ENCODE measurements at regions not wholly inside any gene's neighbourhood (a gene's known extent, or its start where the extent isn't known, plus 50 kb on each side); places are given as distances from the start of the nearest gene placed in this dataset.

- H3K27ac ChIP-seq, result no peak overlapping the region
- TF ChIP-seq CTCF (conservative IDR thresholded peaks at IDR 0.05), result no peak
- no peak for TF ChIP-seq ZFX (IDR thresholded peaks at IDR 0.05)
Measured at GRCh38 chr2:4539121-4539520, 835.7 kb downstream of the DCDC2C start.

GRCh38 chr2:4549666-4550210 is 846.4 kb downstream of the DCDC2C start:
- H3K27ac ChIP-seq, result no peak overlapping the region
- TF ChIP-seq CTCF (conservative IDR thresholded peaks at IDR 0.05) (no peak), ZFX (IDR thresholded peaks at IDR 0.05) (no peak)

GRCh38 chr2:4551691-4552474 is 848.5 kb downstream of the DCDC2C start:
- H3K27ac ChIP-seq, result no peak overlapping the region
- TF ChIP-seq CTCF (conservative IDR thresholded peaks at IDR 0.05), result no peak
- no peak for TF ChIP-seq ZFX (IDR thresholded peaks at IDR 0.05)

GRCh38 chr2:4553241-4553640 is 849.9 kb downstream of the DCDC2C start:
- no peak for TF ChIP-seq CTCF (conservative IDR thresholded peaks at IDR 0.05)
- TF ChIP-seq ZFX (IDR thresholded peaks at IDR 0.05), result no peak
- no peak overlapping the region for H3K27ac ChIP-seq

GRCh38 chr2:4556135-4556896 is 852.9 kb downstream of the DCDC2C start:
- no peak overlapping the region for H3K27ac ChIP-seq
- no peak for TF ChIP-seq CTCF (conservative IDR thresholded peaks at IDR 0.05)
- no peak for TF ChIP-seq ZFX (IDR thresholded peaks at IDR 0.05)

- no peak overlapping the region for H3K27ac ChIP-seq
- no peak for TF ChIP-seq CTCF (conservative IDR thresholded peaks at IDR 0.05)
Measured at GRCh38 chr2:4561196-4561595, 857.8 kb downstream of the DCDC2C start.

- H3K27ac ChIP-seq, result no peak overlapping the region
- TF ChIP-seq CTCF (conservative IDR thresholded peaks at IDR 0.05), result no peak
- no peak for TF ChIP-seq ZFX (IDR thresholded peaks at IDR 0.05)
Measured at GRCh38 chr2:4576075-4576474, 872.7 kb downstream of the DCDC2C start.

Data from C4-2B (cell line).